ENCODE measurements at regions not wholly inside any gene's neighbourhood (a gene's known extent, or its start where the extent isn't known, plus 50 kb on each side); places are given as distances from the start of the nearest gene placed in this dataset.

DNA sequence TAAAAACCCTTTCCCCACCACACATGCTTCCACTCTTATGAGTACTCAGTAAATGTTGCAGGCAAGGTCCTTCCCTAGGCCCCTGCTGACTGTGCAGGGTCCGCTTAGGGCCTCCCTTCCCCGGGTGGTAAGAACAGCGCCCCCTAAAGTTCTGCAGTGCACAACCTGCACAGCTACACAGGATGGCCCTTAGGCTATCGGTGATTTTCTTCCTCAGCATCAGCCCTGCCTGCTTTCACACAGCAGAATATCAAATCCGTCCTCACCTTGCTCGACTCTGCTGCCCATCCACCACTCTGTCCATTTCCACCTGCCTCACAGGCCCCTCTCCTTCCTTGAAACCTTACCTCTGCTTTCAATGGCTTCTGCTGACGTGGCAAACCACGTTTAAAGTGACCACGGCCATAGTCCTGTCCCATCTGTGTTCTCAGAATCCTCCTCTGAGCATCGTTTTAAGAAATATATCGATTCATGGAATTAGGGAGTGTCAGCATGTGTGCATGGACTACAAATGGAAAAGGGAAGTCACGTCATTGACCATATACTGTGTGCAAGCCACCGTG is 51.4 kb upstream of the TMEM132E start:
- DNase-seq (ENCODE audit: low spot score): no peak

GRCh38 chr17:34527136-34527907 is 52.1 kb upstream of the TMEM132E start:
- DNase-seq (ENCODE audit: low spot score): no peak

DNA sequence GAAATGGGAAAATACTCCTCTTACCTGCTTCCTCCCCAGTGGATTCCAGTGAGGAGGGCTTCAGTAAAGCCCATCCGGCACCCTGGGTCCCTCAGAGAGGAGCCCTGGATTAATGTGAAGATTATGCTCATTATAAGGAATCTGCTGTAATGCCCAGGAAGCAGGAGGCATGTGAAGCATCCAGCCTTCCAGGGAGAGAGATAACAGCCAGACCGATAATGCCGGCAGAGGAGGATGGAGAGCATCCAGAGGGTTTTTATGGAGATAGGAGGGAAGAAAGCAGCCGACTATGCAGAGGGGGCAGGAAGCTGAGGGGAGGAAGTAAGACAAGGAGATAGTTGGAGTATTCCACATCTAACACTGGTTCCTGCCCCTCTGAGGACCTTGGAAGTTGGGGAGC is 53.7 kb upstream of the TMEM132E start:
- no peak for DNase-seq (ENCODE audit: low spot score)

- no peak for DNase-seq (ENCODE audit: low spot score)
Observed at GRCh38 chr17:34521955-34522354, 57.4 kb upstream of the TMEM132E start.

- DNase-seq (ENCODE audit: low spot score): no peak
Observed at GRCh38 chr17:34519282-34519681, 60.1 kb upstream of the TMEM132E start.

- DNase-seq (ENCODE audit: low spot score): no peak
Observed at GRCh38 chr17:34517406-34517805, 62.0 kb upstream of the TMEM132E start.

- DNase-seq (ENCODE audit: low spot score): no peak
Observed at GRCh38 chr17:34511931-34512330, 67.5 kb upstream of the TMEM132E start.

DNA sequence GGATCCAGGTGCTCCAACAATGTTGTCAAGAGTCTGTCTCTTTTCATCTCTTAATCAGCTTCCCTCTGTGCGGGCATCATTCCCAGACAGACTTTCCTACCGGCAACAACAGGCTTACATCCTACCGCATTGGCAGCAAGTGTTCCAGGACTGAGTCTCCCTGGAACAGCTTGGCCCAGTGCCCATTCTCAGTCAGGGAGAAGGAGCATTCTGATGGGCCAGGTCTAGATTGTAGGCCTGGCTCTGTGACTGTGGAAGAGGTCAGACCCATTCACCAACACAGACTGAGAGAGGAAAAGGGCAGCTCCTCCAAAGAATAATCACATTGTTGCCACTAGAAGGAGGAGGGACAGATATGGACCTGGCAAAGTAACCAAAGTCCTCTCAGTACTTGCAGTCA is 68.1 kb upstream of the TMEM132E start:
- DNase-seq (ENCODE audit: low spot score): no peak

DNA sequence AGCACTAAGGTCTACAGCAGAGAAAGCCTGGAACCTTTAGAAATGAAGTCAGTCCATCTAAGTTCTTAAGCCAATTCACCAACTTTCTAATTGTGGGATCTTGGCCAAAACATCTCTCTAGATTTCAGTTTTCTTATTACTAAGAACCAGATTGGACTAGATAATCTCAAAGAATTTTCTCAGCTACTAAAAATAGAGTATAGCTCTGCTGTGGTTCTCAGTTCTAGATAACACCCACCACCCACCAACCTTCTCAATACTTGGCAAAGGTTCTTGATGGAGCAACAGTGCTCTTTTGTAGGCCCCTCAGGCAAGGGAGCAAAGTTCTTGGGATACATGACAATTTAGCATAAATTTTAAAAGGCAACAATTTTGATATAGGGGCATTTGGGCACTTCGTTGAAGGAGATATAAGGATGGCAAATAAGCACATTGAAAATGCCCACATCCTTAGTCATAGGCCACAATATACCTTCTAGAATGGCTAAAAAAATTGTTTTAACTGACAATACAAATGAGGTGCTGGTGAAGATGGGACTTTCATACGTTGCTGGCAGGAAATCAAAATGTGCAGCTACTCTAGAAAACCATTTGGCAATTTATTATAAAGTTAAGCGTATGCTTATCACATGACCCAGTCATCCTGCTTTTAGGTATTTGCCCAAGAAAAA is 74.4 kb upstream of the TMEM132E start:
- DNase-seq (ENCODE audit: low spot score): no peak

DNA sequence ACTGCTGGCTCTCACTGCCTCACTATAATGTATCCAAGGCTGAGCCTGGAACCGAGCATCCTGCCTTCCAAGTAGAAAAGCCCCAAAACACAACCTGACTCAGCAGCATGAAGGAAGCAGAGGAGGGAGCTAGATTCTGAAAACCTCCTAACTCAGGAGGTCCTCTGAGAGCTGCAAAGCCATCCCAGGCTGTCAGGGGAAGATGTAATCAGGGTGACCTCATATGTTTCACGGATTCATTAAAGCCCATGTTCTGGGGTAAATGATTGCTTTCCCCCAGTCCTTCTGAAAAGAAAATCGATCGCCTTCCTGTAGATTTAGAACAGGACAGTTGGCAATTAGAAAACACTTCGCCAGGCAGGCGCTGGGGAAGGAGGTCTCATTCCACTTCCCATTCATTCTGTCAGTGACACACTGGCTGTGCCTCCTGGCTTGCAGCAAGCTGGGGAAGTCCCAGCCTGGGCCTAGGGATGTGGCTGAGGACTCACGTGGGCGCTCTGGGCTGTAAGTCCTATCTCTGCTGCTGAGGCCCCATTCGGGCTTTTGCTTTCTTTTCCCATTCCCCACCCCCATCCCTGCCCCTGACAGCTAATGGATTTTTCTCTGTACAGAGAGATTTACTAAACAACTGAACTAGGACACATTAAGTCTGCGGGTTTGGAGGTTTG is 75.7 kb upstream of the TMEM132E start:
- no peak for DNase-seq (ENCODE audit: low spot score)

GRCh38 chr17:34502426-34502825 is 77.0 kb upstream of the TMEM132E start:
- DNase-seq (ENCODE audit: low spot score): no peak

DNA sequence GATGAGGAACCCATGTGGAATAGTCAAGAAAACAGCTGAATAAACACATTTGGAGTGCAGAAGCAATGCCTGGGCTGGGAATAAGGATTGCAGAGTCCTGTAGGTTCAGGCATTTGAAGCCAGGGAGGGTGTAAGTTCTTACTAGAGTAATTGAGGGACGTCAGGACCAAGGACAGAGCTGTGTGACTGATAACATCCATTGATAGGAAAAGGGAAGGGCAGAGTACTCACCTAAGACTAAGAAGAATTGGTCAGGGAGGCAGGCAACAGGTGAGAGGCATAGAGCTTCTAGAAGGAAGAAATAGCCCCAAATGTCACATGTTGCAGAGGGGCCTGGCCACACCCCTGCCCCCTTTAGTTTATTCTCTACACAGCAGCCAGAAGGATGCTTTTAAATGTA is 79.8 kb upstream of the TMEM132E start:
- peak; percentile 28 for DNase-seq (ENCODE audit: low spot score)

DNA sequence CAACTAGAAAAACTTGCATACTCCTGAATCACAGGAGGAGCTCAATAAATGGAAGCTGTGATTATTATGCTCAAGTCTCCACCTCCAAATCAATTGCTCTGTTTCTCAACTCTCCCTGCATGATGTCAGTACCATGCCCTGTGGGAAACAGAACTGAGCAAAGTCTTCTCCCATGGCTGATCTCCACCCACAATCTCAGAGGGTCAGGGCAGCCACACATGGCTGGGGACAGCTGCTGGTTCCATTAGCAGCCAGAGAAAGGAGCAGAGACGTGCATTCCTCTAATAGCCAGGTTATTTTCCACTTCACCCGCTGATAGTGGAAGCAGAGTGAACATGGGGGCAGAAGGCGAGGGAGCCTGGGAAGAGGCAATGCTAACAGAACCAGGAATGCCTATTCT is 85.5 kb upstream of the TMEM132E start:
- no peak for DNase-seq (ENCODE audit: low spot score)

DNA sequence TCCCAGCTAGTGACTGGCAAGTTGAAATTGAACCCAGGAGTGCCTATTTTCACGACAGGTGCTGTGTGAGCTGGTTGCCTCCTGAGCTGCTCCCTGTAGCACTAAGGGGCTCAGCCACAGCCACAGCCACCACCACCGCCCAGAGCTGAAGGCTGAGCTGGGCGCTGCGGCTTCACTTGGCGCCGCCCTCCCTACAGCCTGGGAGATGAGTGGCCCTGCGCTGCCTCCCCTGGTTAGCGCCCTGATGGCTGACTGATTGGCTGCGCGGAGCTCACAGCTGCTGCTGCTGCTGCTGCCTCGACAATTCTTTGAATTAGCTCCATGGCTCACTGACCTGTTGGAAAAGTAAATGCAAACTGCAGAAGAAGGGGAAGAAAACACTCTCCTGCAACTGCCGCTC is 91.8 kb upstream of the TMEM132E start:
- DNase-seq (ENCODE audit: low spot score): no peak

GRCh38 chr17:34486761-34487160 is 92.6 kb upstream of the TMEM132E start:
- DNase-seq (ENCODE audit: low spot score): no peak

DNA sequence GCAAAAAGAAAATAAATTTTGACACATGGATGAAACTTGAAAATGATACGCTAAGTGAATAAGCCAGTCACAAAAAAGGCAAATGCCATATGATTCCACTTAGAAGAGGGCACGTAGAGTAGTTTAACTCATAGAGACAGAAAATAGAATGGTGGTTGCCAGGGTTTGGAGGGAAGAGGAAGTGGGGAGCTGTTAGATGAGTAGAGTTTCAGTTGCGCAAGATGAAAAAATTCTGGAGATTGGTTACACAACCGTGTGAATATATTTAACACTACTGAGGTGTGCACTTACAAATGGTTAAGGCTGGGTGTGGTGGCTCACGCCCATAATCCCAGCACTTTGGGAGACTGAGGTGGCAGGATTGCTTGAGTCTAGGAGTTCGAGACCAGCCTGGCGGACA is 93.4 kb upstream of the TMEM132E start:
- DNase-seq (ENCODE audit: low spot score): no peak

DNA sequence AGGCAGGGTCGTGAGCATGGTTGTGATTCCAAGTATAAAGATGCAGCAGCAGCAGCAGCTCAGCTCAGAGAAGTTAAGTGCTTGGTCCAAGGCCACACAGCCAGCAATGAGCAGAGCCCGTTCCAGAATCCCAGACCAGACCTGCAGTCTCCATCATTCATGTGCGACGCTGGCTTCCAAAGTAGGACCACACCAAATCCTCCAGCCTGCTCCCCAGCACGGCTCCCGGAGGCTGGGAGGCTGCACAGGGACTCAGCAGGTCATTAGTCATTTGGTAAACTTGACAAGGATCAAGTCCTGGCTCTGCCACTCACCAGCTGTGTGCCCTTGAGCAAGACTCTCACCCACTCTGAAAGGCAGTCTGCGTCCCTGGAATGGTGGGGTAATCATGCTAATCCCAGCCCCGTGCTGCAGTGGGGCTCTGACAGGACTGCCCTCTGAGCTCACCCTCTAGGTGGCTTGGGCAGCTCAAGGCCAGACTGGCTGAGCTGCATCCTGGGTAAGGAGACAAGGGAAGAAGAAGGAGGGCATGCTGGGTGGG is 95.1 kb upstream of the TMEM132E start:
- DNase-seq (ENCODE audit: low spot score): no peak

- DNase-seq (ENCODE audit: low spot score): no peak
Observed at GRCh38 chr17:34482730-34483129, 96.7 kb upstream of the TMEM132E start.

DNA sequence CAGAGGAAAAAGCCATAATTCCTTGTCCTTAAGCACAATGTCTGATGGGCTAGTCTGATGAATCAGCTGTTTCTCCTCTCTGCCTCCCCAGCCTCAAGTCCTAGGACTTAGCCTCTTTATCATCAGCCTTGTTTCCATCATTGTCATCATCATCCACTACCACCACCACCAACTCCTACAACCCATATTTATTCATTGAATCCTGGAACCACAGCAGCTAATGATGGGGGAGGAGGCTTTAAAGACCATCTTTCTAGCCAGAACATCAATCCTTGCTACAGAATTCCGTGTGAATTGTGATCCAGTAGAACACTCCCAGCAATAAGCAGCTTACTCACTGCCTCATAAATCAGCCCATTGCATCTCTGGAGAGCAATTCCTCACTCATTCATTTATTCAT is 97.6 kb upstream of the TMEM132E start:
- DNase-seq (ENCODE audit: low spot score): no peak

GRCh38 chr17:34479371-34479770 is 100.0 kb upstream of the TMEM132E start:
- DNase-seq (ENCODE audit: low spot score): no peak

GRCh38 chr17:34478244-34478643 is 101.1 kb upstream of the TMEM132E start:
- no peak for DNase-seq (ENCODE audit: low spot score)

DNA sequence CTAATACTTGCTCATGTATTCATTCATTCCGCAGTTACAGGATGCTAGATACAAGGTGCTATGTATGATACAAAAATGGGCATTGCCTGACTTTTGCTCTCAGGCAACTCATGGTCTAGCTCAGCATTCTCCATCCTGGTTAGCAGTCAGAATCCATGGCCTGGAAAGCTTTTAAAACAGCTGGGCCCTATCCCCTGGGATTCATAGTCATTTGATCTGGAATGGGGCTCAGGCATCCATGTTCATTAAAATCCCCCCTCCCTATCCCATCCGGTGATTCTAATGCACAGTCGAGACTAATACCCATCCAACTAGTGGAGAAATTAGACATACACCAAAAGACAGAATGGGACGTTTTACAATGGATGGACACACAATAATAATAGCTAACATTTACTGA is 104.1 kb upstream of the TMEM132E start:
- no peak for DNase-seq (ENCODE audit: low spot score)

DNA sequence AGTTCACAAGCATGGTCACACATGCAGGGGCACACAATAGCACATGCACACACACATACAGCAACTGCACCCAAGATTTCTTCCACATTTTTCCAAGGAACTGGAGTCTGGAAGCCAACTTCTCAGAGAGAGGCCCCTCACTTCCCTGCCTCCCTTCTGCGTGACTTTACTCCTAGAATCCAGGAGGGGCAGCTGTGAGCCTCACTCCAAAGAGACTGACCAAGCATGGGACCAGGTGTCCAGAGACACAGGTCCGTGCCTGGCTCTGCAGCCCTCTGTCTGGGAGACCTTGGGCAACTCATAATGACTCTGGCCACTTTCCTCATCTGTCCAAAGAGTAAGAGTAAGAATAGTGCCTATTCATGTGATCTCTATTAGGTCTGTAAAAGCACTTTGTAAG is 104.7 kb upstream of the TMEM132E start:
- DNase-seq (ENCODE audit: low spot score): no peak

All from COLO829 (cell line).